HCT116 (cell line): ENCODE measurements at regions not wholly inside any gene's neighbourhood (a gene's known extent, or its start where the extent isn't known, plus 50 kb on each side); places are given as distances from the start of the nearest gene placed in this dataset.

ENCODE experiments used
- ATAC-seq: fragments of 200-7000 bp; cut with Tn5 transposase; 2 replicates; pipeline ENCODE4 v1.9.1; 2020; ENCODE audit warnings: mild to moderate bottlenecking, moderate library complexity
- BruUV-seq: library from RNA; stranded (reverse); fragments of 400-500 nt; replicated peaks from 2 replicates; lab custom pipeline; 2021; lab: Mats Ljungman, UMichigan
- CTCF ChIA-PET: fragments of 300-600 bp; sonication (Branson Sonifier 250); formaldehyde crosslinking; loops from one replicate; lab custom pipeline; 2021; ENCODE audit warnings: antibody characterized with exemption; lab: Charles Lee
- POLR2A ChIA-PET: fragments of 300-600, 350-600 bp; sonication (Branson Sonifier 250); formaldehyde crosslinking; loops from one replicate; lab custom pipeline; 2021; ENCODE audit warnings: antibody characterized with exemption; lab: Charles Lee
- RAD21 ChIA-PET, 2 experiments: fragments of 300-600 bp; sonication (Branson Sonifier 250); formaldehyde crosslinking; loops; one replicate each; lab custom pipeline; 2023; ENCODE audit warnings: low total read pairs in 2 of 2; ENCODE audit not compliant: uncharacterized antibody in 2 of 2, unreplicated experiment in 2 of 2, low non-redundant PET in 1 of 2; lab: Charles Lee
- DNase-seq: peaks from one replicate; pipeline ENCODE4 v3.0.0-alpha.2; 2010; ENCODE audit warnings: low read depth, low spot score
- H2AFZ ChIP-seq: fragments of 200-600 bp; shearing (Covaris generic), sonication (generic); 2 replicates; pipeline ENCODE4 v1.6.1; 2017; ENCODE audit warnings: low read depth, mixed run types, mixed read lengths, antibody characterized with exemption, low read length; ENCODE audit not compliant: poor library complexity, severe bottlenecking
- H3K27ac ChIP-seq: 2 replicates; pipeline ENCODE4 v1.5.1; 2012; ENCODE audit warnings: low read depth, low read length
- H3K27me3 ChIP-seq: fragments of 200-600 bp; sonication (generic); 2 replicates; pipeline ENCODE4 v1.6.1; 2016; ENCODE audit warnings: mixed run types, low read length, mixed read lengths; ENCODE audit not compliant: insufficient read depth
- H3K36me3 ChIP-seq, 2 experiments: fragments of 200-500 bp in 1 of 2; fragments of 200-600 bp in 1 of 2; sonication (Bioruptor generic) in 1 of 2; sonication (generic) in 1 of 2; 2 replicates each; pipeline versions ENCODE4 v1.5.1 to v1.6.1; 2014 to 2016; ENCODE audit warnings: low read length in 2 of 2, inconsistent platforms in 1 of 2, mixed read lengths in 1 of 2, mixed run types in 1 of 2; ENCODE audit not compliant: insufficient read depth in 2 of 2, control insufficient read depth in 1 of 2
- H3K4me1 ChIP-seq, 2 experiments: fragments of 200-600 bp in 1 of 2; sonication (generic) in 1 of 2; 2 replicates each; pipeline versions ENCODE4 v1.5.1 to v1.6.1; 2012 to 2017; ENCODE audit warnings: low read length in 2 of 2, inconsistent platforms in 1 of 2, mild to moderate bottlenecking in 1 of 2, mixed read lengths in 1 of 2, mixed run types in 1 of 2, moderate library complexity in 1 of 2; ENCODE audit not compliant: insufficient read depth in 2 of 2, control insufficient read depth in 1 of 2
- H3K4me2 ChIP-seq: fragments of 200-600 bp; sonication (generic); 2 replicates; pipeline ENCODE4 v1.6.1; 2017; ENCODE audit warnings: mixed run types, low read length, mixed read lengths
- H3K4me3 ChIP-seq, 2 experiments: fragments of 200-600 bp in 1 of 2; sonication (generic) in 1 of 2; replicated peaks in 1 of 2; 2 replicates each; pipeline ENCODE4 v1.5.1; 2011 to 2016; ENCODE audit warnings: low read length in 2 of 2, control low read depth in 1 of 2, low read depth in 1 of 2, mild to moderate bottlenecking in 1 of 2, mixed read lengths in 1 of 2, mixed run types in 1 of 2
- H3K79me2 ChIP-seq: fragments of 200-600 bp; sonication (generic); 2 replicates; pipeline ENCODE4 v1.6.1; 2017; ENCODE audit warnings: mild to moderate bottlenecking, mixed run types, low read length, moderate library complexity, mixed read lengths; ENCODE audit not compliant: insufficient read depth
- H3K9ac ChIP-seq: fragments of 200-600 bp; sonication (generic); 2 replicates; pipeline ENCODE4 v1.6.1; 2016; ENCODE audit warnings: low read length, mixed read lengths
- H3K9me2 ChIP-seq: fragments of 200-600 bp; sonication (generic), shearing (Covaris generic); 2 replicates; pipeline ENCODE4 v1.6.1; 2017; ENCODE audit warnings: mixed run types, mild to moderate bottlenecking, moderate library complexity; ENCODE audit not compliant: insufficient read depth
- H3K9me3 ChIP-seq, 2 experiments: fragments of 200-500 bp in 1 of 2; fragments of 200-600 bp in 1 of 2; sonication (Bioruptor generic) in 1 of 2; sonication (generic) in 1 of 2; 2 replicates each; pipeline ENCODE4 v1.6.1; 2014 to 2017; ENCODE audit warnings: low read length in 2 of 2, mixed read lengths in 2 of 2, inconsistent platforms in 1 of 2, low read depth in 1 of 2, mild to moderate bottlenecking in 1 of 2, mixed run types in 1 of 2, moderate library complexity in 1 of 2; ENCODE audit not compliant: control insufficient read depth in 1 of 2, insufficient read depth in 1 of 2
- H4K20me1 ChIP-seq: fragments of 200-600 bp; sonication (generic), shearing (Covaris generic); 2 replicates; pipeline ENCODE4 v1.6.1; 2017; ENCODE audit warnings: mixed run types, mild to moderate bottlenecking, moderate library complexity; ENCODE audit not compliant: insufficient read depth
- CEBPB ChIP-seq: IDR thresholded peaks from 2 replicates; pipeline ENCODE4 v1.6.1; 2012; ENCODE audit warnings: low read depth
- CTCF ChIP-seq, 3 experiments: fragments of 200-600 bp in 1 of 3; sonication (generic) in 1 of 3; IDR thresholded peaks in 2 of 3; conservative IDR thresholded peaks in 1 of 3; 2 replicates each; pipeline ENCODE4 v1.5.1; 2012 to 2017; ENCODE audit warnings: low read depth in 2 of 3, low read length in 2 of 3, antibody characterized with exemption in 1 of 3, borderline replicate concordance in 1 of 3, control low read depth in 1 of 3, mild to moderate bottlenecking in 1 of 3, mixed read lengths in 1 of 3, mixed run types in 1 of 3, moderate library complexity in 1 of 3; ENCODE audit not compliant: insufficient read depth in 1 of 3
- EGR1 ChIP-seq: IDR thresholded peaks from 2 replicates; pipeline ENCODE4 v1.6.1; 2012; ENCODE audit warnings: low read depth
- ELF1 ChIP-seq: IDR thresholded peaks from 2 replicates; pipeline ENCODE4 v1.6.1; 2012; ENCODE audit warnings: low read depth, borderline replicate concordance
- EZH2 ChIP-seq: fragments of 200-600 bp; sonication (generic); IDR thresholded peaks from 2 replicates; pipeline ENCODE4 v1.6.1; 2017; ENCODE audit warnings: antibody characterized with exemption, mixed run types
- EZH2phosphoT487 ChIP-seq: fragments of 200-600 bp; IDR thresholded peaks from 2 replicates; pipeline ENCODE4 v1.6.1; 2018; ENCODE audit warnings: antibody characterized with exemption, borderline replicate concordance
- JUND ChIP-seq: IDR thresholded peaks from 2 replicates; pipeline ENCODE4 v1.6.1; 2012
- POLR2A ChIP-seq: IDR thresholded peaks from 2 replicates; pipeline ENCODE4 v1.7.0; 2011; ENCODE audit warnings: borderline replicate concordance; ENCODE audit not compliant: insufficient read depth, insufficient read length; ENCODE audit errors: extremely low read depth
- POLR2AphosphoS5 ChIP-seq: IDR thresholded peaks from 2 replicates; pipeline ENCODE4 v1.6.1; 2011; ENCODE audit warnings: mild to moderate bottlenecking, low read depth, low read length, moderate library complexity
- RAD21 ChIP-seq: IDR thresholded peaks from 2 replicates; pipeline ENCODE4 v1.6.1; 2012; ENCODE audit warnings: low read depth, mild to moderate bottlenecking
- SIN3A ChIP-seq: IDR thresholded peaks from 2 replicates; pipeline ENCODE4 v1.6.1; 2012; ENCODE audit warnings: low read depth
- SP1 ChIP-seq: IDR thresholded peaks from 2 replicates; pipeline ENCODE4 v1.6.1; 2012; ENCODE audit warnings: low read depth
- YY1 ChIP-seq: IDR thresholded peaks from 2 replicates; pipeline ENCODE4 v1.6.1; 2011; ENCODE audit warnings: low read length, low read depth, moderate library complexity, mild to moderate bottlenecking; ENCODE audit not compliant: insufficient replicate concordance; ENCODE audit errors: extremely low read depth
- ZBTB33 ChIP-seq: IDR thresholded peaks from 2 replicates; pipeline ENCODE4 v1.6.1; 2011; ENCODE audit warnings: mild to moderate bottlenecking, low read length, moderate library complexity; ENCODE audit not compliant: insufficient replicate concordance; ENCODE audit errors: extremely low read depth
- ZFX ChIP-seq: fragments of 450-650 bp; IDR thresholded peaks from 2 replicates; pipeline ENCODE4 v1.6.1; 2017
- ZNF274 ChIP-seq: fragments of 200-500 bp; sonication (Bioruptor generic); IDR thresholded peaks from 2 replicates; pipeline ENCODE4 v1.6.1; 2014; ENCODE audit warnings: mild to moderate bottlenecking, low read depth, low read length, inconsistent platforms
- intact Hi-C: fragments of 100-400 bp; cut with micrococcal nuclease; formaldehyde crosslinking; loops from 2 replicates; pipeline ENCODE4 v1.10.0; 2022

GRCh38 chr2:41884718-41885117 lies 163.1 kb upstream of the PKDCC start:
- Histone ChIP-seq H3K36me3 (no peaks in the 10 kb centered on the region), H3K4me2 (no peak overlapping the region), H3K27ac (no peak overlapping the region), H4K20me1 (no peaks in the 10 kb centered on the region), H3K4me1 (no peaks in the 10 kb centered on the region), H3K27me3 (0 out of 2 replicates have a peak, but pooled peaks cover 4% of the 10 kb centered on the region), H2AFZ (no peak overlapping the region), H3K9ac (no peak overlapping the region), H3K9me2 (no peaks in the 10 kb centered on the region), H3K9me3 (no peaks in the 10 kb centered on the region), H3K79me2 (no peaks in the 10 kb centered on the region), H3K4me3 (no peak overlapping the region)
- DNase-seq (no peak), ATAC-seq (no peak)
- no TSS peak for BruUV-seq
- ChIA-PET CTCF (no interaction called here), POLR2A (no interaction called here), RAD21 (no interaction called here)
- intact Hi-C loops: no loop called here
- TF ChIP-seq RAD21 (no peak), CTCF (IDR thresholded peaks at IDR 0.05 in 2 of 3, conservative IDR thresholded peaks at IDR 0.05 in 1 of 3; ENCODE audit: borderline replicate concordance in 1 of 3, insufficient read depth in 1 of 3, low read depth in 2 of 3, low read length in 2 of 3) (no peak), CEBPB (no peak), EZH2 (no peak), SP1 (no peak), EGR1 (no peak), EZH2phosphoT487 (no peak), POLR2AphosphoS5 (no peak), SIN3A (no peak), ZBTB33 (no peak), ZFX (no peak), YY1 (no peak), JUND (no peak), POLR2A (no peak), ZNF274 (no peak), ELF1 (no peak)
